GM12878 (cell line): ENCODE measurements at regions not wholly inside any gene's neighbourhood (a gene's known extent, or its start where the extent isn't known, plus 50 kb on each side); places are given as distances from the start of the nearest gene placed in this dataset.

Source experiments
- ATAC-seq: fragments of 200-7000 bp; cut with Tn5 transposase; 3 replicates; pipeline ENCODE4 v1.9.1; 2020; ENCODE audit warnings: mild to moderate bottlenecking, moderate library complexity
- BruUV-seq: library from RNA; stranded (reverse); fragments of 400-500 nt; replicated peaks from 2 replicates; lab custom pipeline; 2021; lab: Mats Ljungman, UMichigan
- CTCF ChIA-PET: fragments of 300-600 bp; sonication (Branson Sonifier 250); formaldehyde crosslinking; extraction: SDS; loops from one replicate; lab custom pipeline; 2021; ENCODE audit warnings: inconsistent platforms; lab: Yijun Ruan, JAX
- POLR2A ChIA-PET: fragments of 350-600 bp; formaldehyde crosslinking; extraction: SDS; loops from one replicate; lab custom pipeline; 2021; ENCODE audit warnings: inconsistent platforms; lab: Charles Lee
- RAD21 ChIA-PET: fragments of 300-600 bp; sonication (Branson Sonifier 250); formaldehyde crosslinking; loops from one replicate; lab custom pipeline; 2023; ENCODE audit warnings: antibody characterized with exemption; ENCODE audit not compliant: unreplicated experiment; lab: Charles Lee
- SMC1A ChIA-PET: fragments of 300-600 bp; sonication (Branson Sonifier 250); formaldehyde crosslinking; loops from one replicate; lab custom pipeline; 2023; ENCODE audit not compliant: unreplicated experiment, uncharacterized antibody; lab: Charles Lee
- DNase-seq: peaks from one replicate; pipeline ENCODE4 v3.0.0-alpha.2; 2011; ENCODE audit warnings: low read depth, low spot score
- FAIRE-seq: peaks from 3 replicates; lab custom pipeline; 2011; peaks lifted over from hg19 to GRCh38; lab: Jason Lieb, UNC
- H2AFZ ChIP-seq: 2 replicates; pipeline ENCODE4 v1.6.0; 2011; ENCODE audit warnings: low read depth, low read length, control low read depth; ENCODE audit not compliant: control insufficient read depth
- H3K27ac ChIP-seq: 2 replicates; pipeline ENCODE4 v1.5.1; 2011; ENCODE audit warnings: control low read depth; ENCODE audit not compliant: control insufficient read depth, insufficient read depth
- H3K27me3 ChIP-seq, 2 experiments: replicated peaks in 1 of 2; 2 replicates each; pipeline versions ENCODE4 v1.6.0 to v1.6.1; 2011; ENCODE audit warnings: low read length in 1 of 2; ENCODE audit not compliant: control insufficient read depth in 2 of 2, insufficient read depth in 2 of 2
- H3K36me3 ChIP-seq, 2 experiments: 2 replicates each; pipeline ENCODE4 v1.5.1; 2011; ENCODE audit warnings: low read length in 1 of 2; ENCODE audit not compliant: control insufficient read depth in 2 of 2, insufficient read depth in 2 of 2
- H3K4me1 ChIP-seq: 2 replicates; pipeline ENCODE4 v1.6.1; 2011; ENCODE audit warnings: mild to moderate bottlenecking, low read length, moderate library complexity, mixed read lengths; ENCODE audit not compliant: control insufficient read depth, insufficient read depth
- H3K4me2 ChIP-seq: 2 replicates; pipeline ENCODE4 v1.6.0; 2011; ENCODE audit warnings: control low read depth; ENCODE audit not compliant: control insufficient read depth, insufficient read depth
- H3K4me3 ChIP-seq: fragments of 200-600 bp; sonication (generic); 2 replicates; pipeline ENCODE4 v1.5.1; 2016
- H3K79me2 ChIP-seq: 2 replicates; pipeline ENCODE4 v1.6.0; 2011; ENCODE audit warnings: low read length; ENCODE audit not compliant: control insufficient read depth, insufficient read depth
- H3K9ac ChIP-seq: 2 replicates; pipeline ENCODE4 v1.8.0; 2011; ENCODE audit warnings: low read length, control low read depth, mixed read lengths; ENCODE audit not compliant: control insufficient read depth, insufficient read depth
- H3K9me3 ChIP-seq: replicated peaks from 3 replicates; pipeline ENCODE4 v1.5.1; 2011; ENCODE audit warnings: mild to moderate bottlenecking, low read length; ENCODE audit not compliant: control insufficient read depth, insufficient read depth
- H4K20me1 ChIP-seq: 2 replicates; pipeline ENCODE4 v1.6.0; 2011; ENCODE audit not compliant: control insufficient read depth, insufficient read depth
- CBFB ChIP-seq: IDR thresholded peaks from 2 replicates; pipeline ENCODE4 v1.6.1; 2016; ENCODE audit warnings: antibody characterized with exemption, low read depth
- CREM ChIP-seq: IDR thresholded peaks from 2 replicates; pipeline ENCODE4 v1.6.1; 2014; ENCODE audit warnings: antibody characterized with exemption, low read depth
- DPF2 ChIP-seq: fragments of 450-650 bp; IDR thresholded peaks from 2 replicates; pipeline ENCODE4 v1.6.1; 2017; ENCODE audit warnings: mild to moderate bottlenecking
- ESRRA ChIP-seq: IDR thresholded peaks from 2 replicates; pipeline ENCODE4 v1.6.1; 2012; ENCODE audit warnings: mild to moderate bottlenecking, low read length, improper control_type of control experiment
- FOXM1 ChIP-seq: IDR thresholded peaks from 2 replicates; pipeline ENCODE4 v1.6.1; 2012; ENCODE audit warnings: low read depth, mild to moderate bottlenecking, inconsistent platforms, low read length, moderate library complexity
- IRF3 ChIP-seq: fragments of 450-650 bp; IDR thresholded peaks from 2 replicates; pipeline ENCODE4 v1.6.1; 2014; ENCODE audit warnings: mild to moderate bottlenecking
- MLLT1 ChIP-seq: fragments of 450-650 bp; IDR thresholded peaks from 2 replicates; pipeline ENCODE4 v1.6.1; 2016; ENCODE audit warnings: mild to moderate bottlenecking
- MYC ChIP-seq: IDR thresholded peaks from 2 replicates; pipeline ENCODE4 v1.6.1; 2011; ENCODE audit warnings: mild to moderate bottlenecking, low read length, moderate library complexity, inconsistent platforms; ENCODE audit not compliant: insufficient read depth, insufficient replicate concordance, insufficient read length, severe bottlenecking
- NFYB ChIP-seq: IDR thresholded peaks from 2 replicates; pipeline ENCODE4 v1.6.1; 2011; ENCODE audit warnings: low read depth, mild to moderate bottlenecking, low read length, improper control_type of control experiment, moderate library complexity; ENCODE audit not compliant: insufficient read depth
- POLR2AphosphoS2 ChIP-seq: IDR thresholded peaks from 2 replicates; pipeline ENCODE4 v1.6.1; 2011; ENCODE audit warnings: low read depth, mild to moderate bottlenecking, low read length, improper control_type of control experiment, moderate library complexity
- POU2F2 ChIP-seq: IDR thresholded peaks from 3 replicates; pipeline ENCODE4 v1.6.1; 2011; ENCODE audit warnings: low read depth, mild to moderate bottlenecking, low read length, borderline replicate concordance
- RELA ChIP-seq: fragments of 450-650 bp; IDR thresholded peaks from 2 replicates; pipeline ENCODE4 v1.8.0; 2014; ENCODE audit warnings: borderline replicate concordance; ENCODE audit not compliant: partially characterized antibody
- SMARCA5 ChIP-seq: fragments of 450-650 bp; IDR thresholded peaks from 2 replicates; pipeline ENCODE4 v1.6.1; 2017; ENCODE audit warnings: mild to moderate bottlenecking
- STAT1 ChIP-seq: fragments of 450-650 bp; conservative IDR thresholded peaks from 2 replicates; pipeline ENCODE4 v1.6.1; 2014; ENCODE audit warnings: antibody characterized with exemption, mild to moderate bottlenecking
- TCF12 ChIP-seq: IDR thresholded peaks from 2 replicates; pipeline ENCODE4 v1.6.1; 2011; ENCODE audit warnings: low read depth, mild to moderate bottlenecking, low read length
- ZBTB4 ChIP-seq: fragments of 450-650 bp; formaldehyde crosslinking; IDR thresholded peaks from 2 replicates; pipeline ENCODE4 v1.4.0; 2022; ENCODE audit warnings: mild to moderate bottlenecking, moderate library complexity
- ZNF217 ChIP-seq: fragments of 450-650 bp; IDR thresholded peaks from 2 replicates; pipeline ENCODE4 v1.6.1; 2017; ENCODE audit warnings: antibody characterized with exemption, mild to moderate bottlenecking
- ZNF622 ChIP-seq: fragments of 450-650 bp; IDR thresholded peaks from 2 replicates; pipeline ENCODE4 v1.6.1; 2017; ENCODE audit warnings: mild to moderate bottlenecking, inconsistent platforms
- WGBS: methylation state at CpG from one replicate; pipeline ENCODE4 v1.1.6; 2016; ENCODE audit warnings: low lambda C conversion rate; ENCODE audit not compliant: insufficient replicate concordance, insufficient coverage; ENCODE audit errors: missing lambda C conversion rate; 5-methylcytosine and 5-hydroxymethylcytosine counted together
- in situ Hi-C: fragments of 300-500 bp; cut with MboI; formaldehyde crosslinking; loops from 9 replicates; pipeline ENCODE4 v1.14.3; 2018; ENCODE audit warnings: mixed read lengths
- intact Hi-C: fragments of 100-400 bp; cut with micrococcal nuclease; formaldehyde crosslinking; loops from one replicate; pipeline ENCODE4 v1.14.2; 2022; ENCODE audit not compliant: unreplicated experiment

- no peak overlapping the region for H3K4me2 ChIP-seq
- BruUV-seq: no TSS peak
- no peak for DNase-seq
- POLR2A ChIA-PET: no interaction called here
- CTCF ChIA-PET: no interaction called here
- intact Hi-C loops: no loop called here
- H3K4me3 ChIP-seq: no peak overlapping the region
- WGBS: 0% methylated on average over 2 of the region's 2 CpGs
- H3K4me1 ChIP-seq: no peaks in the 10 kb centered on the region
- H3K79me2 ChIP-seq: no peaks in the 10 kb centered on the region
- RAD21 ChIA-PET: no interaction called here
- FAIRE-seq: no peak
- H2AFZ ChIP-seq: no peak overlapping the region
- no peaks in the 10 kb centered on the region for H4K20me1 ChIP-seq
- H3K27ac ChIP-seq: no peak overlapping the region
- ATAC-seq: no peak
- no peaks in the 10 kb centered on the region; the same call in 2 of the 3 replicates for H3K9me3 ChIP-seq
- no peaks in the 10 kb centered on the region for H3K27me3 ChIP-seq
- SMC1A ChIA-PET: interaction anchor here (0.7 kb wide), 1 partner anchor 67 kb away, joined by 3 read pairs; no protein-coding TSS in a partner anchor
- TF ChIP-seq POLR2AphosphoS2 (no peak), TCF12 (no peak), MLLT1 (no peak), STAT1 (no peak), ESRRA (no peak), NFYB (no peak), DPF2 (no peak), ZNF217 (no peak), POU2F2 (no peak), CBFB (no peak), ZBTB4 (CRISPR knock-in tag) (no peak), IRF3 (no peak), SMARCA5 (no peak), RELA (no peak), CREM (no peak), MYC (no peak), FOXM1 (no peak), ZNF622 (no peak)
- TF ChIP-seq, all 136 proteins: peak for 0
- in situ Hi-C loops: no loop called here
- H3K9ac ChIP-seq: no peak overlapping the region
- no peaks in the 10 kb centered on the region for H3K36me3 ChIP-seq
Observed at GRCh38 chr5:4245076-4245475, 649.4 kb downstream of the IRX1 start.
